Hepatocyte (in vitro differentiated cells): ENCODE measurements at regions not wholly inside any gene's neighbourhood (a gene's known extent, or its start where the extent isn't known, plus 50 kb on each side); places are given as distances from the start of the nearest gene placed in this dataset.

Experiments
- DNase-seq: peaks from one replicate; pipeline ENCODE4 v3.0.0-alpha.2; 2016; ENCODE audit warnings: low spot score
- H2AFZ ChIP-seq: fragments of 200-600 bp; sonication (generic); 2 replicates; pipeline ENCODE4 v1.6.0; 2016; ENCODE audit warnings: antibody characterized with exemption, mild to moderate bottlenecking
- H3K27ac ChIP-seq: fragments of 200-600 bp; sonication (generic); 2 replicates; pipeline ENCODE4 v1.5.1; 2016; ENCODE audit warnings: mild to moderate bottlenecking
- H3K27me3 ChIP-seq: fragments of 200-600 bp; sonication (generic); 2 replicates; pipeline ENCODE4 v1.6.1; 2016
- H3K36me3 ChIP-seq: fragments of 200-600 bp; sonication (generic); replicated peaks from 2 replicates; pipeline ENCODE4 v1.5.1; 2016; ENCODE audit warnings: low read depth; ENCODE audit not compliant: insufficient read depth
- H3K4me1 ChIP-seq: fragments of 200-600 bp; sonication (generic); 2 replicates; pipeline ENCODE4 v1.5.1; 2016; ENCODE audit warnings: mild to moderate bottlenecking, moderate library complexity; ENCODE audit not compliant: insufficient read depth
- H3K4me2 ChIP-seq: fragments of 200-600 bp; sonication (generic); 2 replicates; pipeline ENCODE4 v1.6.0; 2016
- H3K4me3 ChIP-seq: fragments of 200-600 bp; sonication (generic); 2 replicates; pipeline ENCODE4 v1.5.1; 2016; ENCODE audit warnings: mild to moderate bottlenecking
- H3K79me2 ChIP-seq: fragments of 200-600 bp; sonication (generic); 2 replicates; pipeline ENCODE4 v1.6.0; 2017; ENCODE audit warnings: mild to moderate bottlenecking
- H3K9me2 ChIP-seq: fragments of 200-600 bp; sonication (generic); replicated peaks from 2 replicates; pipeline ENCODE4 v1.6.0; 2017; ENCODE audit warnings: mild to moderate bottlenecking; ENCODE audit not compliant: insufficient read depth
- H3K9me3 ChIP-seq: fragments of 200-600 bp; sonication (generic); 2 replicates; pipeline ENCODE4 v1.5.1; 2016; ENCODE audit warnings: low read depth, mild to moderate bottlenecking
- H4K20me1 ChIP-seq: fragments of 200-600 bp; sonication (generic); 2 replicates; pipeline ENCODE4 v1.6.0; 2016; ENCODE audit warnings: mild to moderate bottlenecking; ENCODE audit not compliant: insufficient read depth, poor library complexity, severe bottlenecking
- CTCF ChIP-seq: fragments of 200-600 bp; sonication (generic); IDR thresholded peaks from 2 replicates; pipeline ENCODE4 v1.5.1; 2016; ENCODE audit warnings: antibody characterized with exemption, mild to moderate bottlenecking; ENCODE audit not compliant: poor library complexity
- EZH2 ChIP-seq: fragments of 200-600 bp; sonication (generic); IDR thresholded peaks from 2 replicates; pipeline ENCODE4 v1.6.1; 2016; ENCODE audit warnings: antibody characterized with exemption, mild to moderate bottlenecking, borderline replicate concordance
- EZH2phosphoT487 ChIP-seq: fragments of 200-600 bp; sonication (generic); IDR thresholded peaks from one replicate; pipeline ENCODE4 v1.6.1; 2018; ENCODE audit warnings: antibody characterized with exemption, mild to moderate bottlenecking, low read depth, moderate library complexity; ENCODE audit not compliant: unreplicated experiment, severe bottlenecking
- WGBS: methylation state at CpG from one replicate; pipeline ENCODE4 v1.1.6; 2016; ENCODE audit warnings: low lambda C conversion rate; ENCODE audit errors: missing lambda C conversion rate; 5-methylcytosine and 5-hydroxymethylcytosine counted together

- Histone ChIP-seq H3K4me3 (no peak overlapping the region), H2AFZ (no peak overlapping the region), H3K27ac (no peak overlapping the region), H4K20me1 (no peaks in the 10 kb centered on the region), H3K79me2 (no peaks in the 10 kb centered on the region), H3K9me3 (no peaks in the 10 kb centered on the region), H3K4me1 (no peaks in the 10 kb centered on the region), H3K4me2 (no peak overlapping the region), H3K9me2 (no peaks in the 10 kb centered on the region), H3K36me3 (no peaks in the 10 kb centered on the region), H3K27me3 (no peaks in the 10 kb centered on the region)
- no peak for DNase-seq
- no peak for TF ChIP-seq EZH2
- TF ChIP-seq CTCF: no peak
- no peak for TF ChIP-seq EZH2phosphoT487
- 91% methylated on average over 5 of the region's 5 CpGs for WGBS
These were observed 226.2 kb upstream of the TENM3 start for GRCh38 chr4:182017038-182017437.

GRCh38 chr4:182018691-182019090 lies 224.5 kb upstream of the TENM3 start:
- no peak overlapping the region for H3K4me3 ChIP-seq
- H2AFZ ChIP-seq: no peak overlapping the region
- no peaks in the 10 kb centered on the region for H3K4me1 ChIP-seq
- H3K4me2 ChIP-seq: no peak overlapping the region
- no peak overlapping the region for H3K27ac ChIP-seq
- no peak for DNase-seq
- WGBS: 94% methylated on average over 2 of the region's 2 CpGs
- H3K9me2 ChIP-seq: no peaks in the 10 kb centered on the region
- H4K20me1 ChIP-seq: no peaks in the 10 kb centered on the region
- no peaks in the 10 kb centered on the region for H3K79me2 ChIP-seq
- H3K9me3 ChIP-seq: no peaks in the 10 kb centered on the region
- no peaks in the 10 kb centered on the region for H3K27me3 ChIP-seq
- H3K36me3 ChIP-seq: no peaks in the 10 kb centered on the region
- no peak for TF ChIP-seq EZH2phosphoT487
- no peak for TF ChIP-seq EZH2
- TF ChIP-seq CTCF: no peak

- 82% methylated on average over 5 of the region's 5 CpGs for WGBS
- no peaks in the 10 kb centered on the region for H3K36me3 ChIP-seq
- no peaks in the 10 kb centered on the region for H3K9me3 ChIP-seq
- H2AFZ ChIP-seq: no peak overlapping the region
- DNase-seq: no peak
- H3K4me2 ChIP-seq: no peak overlapping the region
- no peaks in the 10 kb centered on the region for H3K27me3 ChIP-seq
- H3K79me2 ChIP-seq: no peaks in the 10 kb centered on the region
- no peaks in the 10 kb centered on the region for H4K20me1 ChIP-seq
- TF ChIP-seq EZH2phosphoT487: no peak
- no peak overlapping the region for H3K27ac ChIP-seq
- H3K9me2 ChIP-seq: no peaks in the 10 kb centered on the region
- no peaks in the 10 kb centered on the region for H3K4me1 ChIP-seq
- H3K4me3 ChIP-seq: no peak overlapping the region
These were observed 224.0 kb upstream of the TENM3 start for GRCh38 chr4:182019148-182019652.

- H3K27me3 ChIP-seq: no peaks in the 10 kb centered on the region
- TF ChIP-seq EZH2 (no peak), EZH2phosphoT487 (no peak), CTCF (no peak)
- no peak overlapping the region for H3K27ac ChIP-seq
- WGBS: 39% methylated on average over 5 of the region's 5 CpGs
- H3K9me2 ChIP-seq: no peaks in the 10 kb centered on the region
- no peaks in the 10 kb centered on the region for H3K36me3 ChIP-seq
- peaks cover 3% of the 10 kb centered on the region for H3K9me3 ChIP-seq
- no peak for DNase-seq
- no peaks in the 10 kb centered on the region for H3K79me2 ChIP-seq
- H2AFZ ChIP-seq: no peak overlapping the region
- H3K4me3 ChIP-seq: no peak overlapping the region
- no peaks in the 10 kb centered on the region for H4K20me1 ChIP-seq
- no peak overlapping the region for H3K4me2 ChIP-seq
- no peaks in the 10 kb centered on the region for H3K4me1 ChIP-seq
These were observed 220.3 kb upstream of the TENM3 start for GRCh38 chr4:182022909-182023308.
